GM20431 (cell line): ENCODE measurements at regions not wholly inside any gene's neighbourhood (a gene's known extent, or its start where the extent isn't known, plus 50 kb on each side); places are given as distances from the start of the nearest gene placed in this dataset.
"Not testable (repeated sequence)": the region's sequence is repeated elsewhere in the genome, so short reads cannot be mapped to it uniquely, and the experiment has no call there.

Experiments
- in situ Hi-C: fragments of 300-500 bp; cut with MseI, MboI; formaldehyde crosslinking; loops from one replicate; pipeline ENCODE4 v1.15.0; 2020; ENCODE audit warnings: low sequenced_read_pairs; ENCODE audit not compliant: unreplicated experiment

- in situ Hi-C loops = no loop called here
These were observed 146.0 kb upstream of the JUN start for GRCh38 chr1:58929671-58930325.

- in situ Hi-C loops = no loop called here
These were observed 147.2 kb upstream of the JUN start for GRCh38 chr1:58931024-58931423.

- in situ Hi-C loops = no loop called here
These were observed 147.9 kb upstream of the JUN start for GRCh38 chr1:58931756-58932155.

- in situ Hi-C loops = no loop called here
These were observed 149.2 kb upstream of the JUN start for GRCh38 chr1:58932859-58933598.

- in situ Hi-C loops = no loop called here
These were observed 149.7 kb upstream of the JUN start for GRCh38 chr1:58933599-58933926.

GRCh38 chr1:58934706-58935105 is 150.9 kb upstream of the JUN start:
- in situ Hi-C loops = no loop called here

- in situ Hi-C loops = no loop called here
These were observed 153.1 kb upstream of the JUN start for GRCh38 chr1:58936973-58937372.

GRCh38 chr1:58939146-58939545 is 155.3 kb upstream of the JUN start:
- in situ Hi-C loops = no loop called here

- in situ Hi-C loops = no loop called here
These were observed 156.0 kb upstream of the JUN start for GRCh38 chr1:58939666-58940370.

GRCh38 chr1:58941471-58942289 is 157.8 kb upstream of the JUN start:
- in situ Hi-C loops = no loop called here

- in situ Hi-C loops = no loop called here
These were observed 158.9 kb upstream of the JUN start for GRCh38 chr1:58942759-58943191.

- in situ Hi-C loops = no loop called here
These were observed 159.9 kb upstream of the JUN start for GRCh38 chr1:58943776-58944175.

GRCh38 chr1:58944439-58944838 is 160.6 kb upstream of the JUN start:
- in situ Hi-C loops = no loop called here

- in situ Hi-C loops = no loop called here
These were observed 162.5 kb upstream of the JUN start for GRCh38 chr1:58946390-58946789.

GRCh38 chr1:58948671-58949070 is 164.8 kb upstream of the JUN start:
- in situ Hi-C loops = no loop called here

- in situ Hi-C loops = no loop called here
These were observed 165.8 kb upstream of the JUN start for GRCh38 chr1:58949551-58950220.

GRCh38 chr1:58950897-58951296 is 167.1 kb upstream of the JUN start:
- in situ Hi-C loops = no loop called here

- in situ Hi-C loops = not testable (repeated sequence)
These were observed 170.1 kb upstream of the JUN start for GRCh38 chr1:58953951-58954350.

- in situ Hi-C loops = not testable (repeated sequence)
These were observed 179.4 kb upstream of the JUN start for GRCh38 chr1:58963287-58963686.

- in situ Hi-C loops = no loop called here
These were observed 180.6 kb upstream of the JUN start for GRCh38 chr1:58964428-58964827.
